Type B pancreatic cell (in vitro differentiated cells): ENCODE measurements at regions not wholly inside any gene's neighbourhood (a gene's known extent, or its start where the extent isn't known, plus 50 kb on each side); places are given as distances from the start of the nearest gene placed in this dataset.
"Not testable (repeated sequence)": the region's sequence is repeated elsewhere in the genome, so short reads cannot be mapped to it uniquely, and the experiment has no call there.

Experiments
- DNase-seq: peaks from one replicate; pipeline ENCODE4 v3.0.0; 2021; ENCODE audit warnings: mixed read lengths; ENCODE audit not compliant: unreplicated experiment; ENCODE audit errors: extremely low spot score
- H3K27ac Mint-ChIP-seq: 2 replicates; pipeline ENCODE4 v1.8.0; 2021; ENCODE audit warnings: mild to moderate bottlenecking, mixed read lengths
- H3K27me3 Mint-ChIP-seq: 2 replicates; pipeline ENCODE4 v1.8.0; 2021; ENCODE audit warnings: mixed read lengths
- H3K36me3 Mint-ChIP-seq: 2 replicates; pipeline ENCODE4 v1.8.0; 2021; ENCODE audit warnings: mixed read lengths
- H3K4me1 Mint-ChIP-seq: one replicate; pipeline ENCODE4 v1.8.0; 2021; ENCODE audit warnings: mixed read lengths; ENCODE audit not compliant: unreplicated experiment
- H3K4me3 Mint-ChIP-seq: 2 replicates; pipeline ENCODE4 v1.8.0; 2021; ENCODE audit warnings: mild to moderate bottlenecking, mixed read lengths
- H3K9me3 Mint-ChIP-seq: 2 replicates; pipeline ENCODE4 v1.8.0; 2021; ENCODE audit warnings: mixed read lengths
- TF ChIP-seq, protein P1 (sequence below): fragments of 200-600 bp; sonication (generic); conservative IDR thresholded peaks from 2 replicates; pipeline ENCODE4 v1.5.0; 2021; ENCODE audit warnings: antibody characterized with exemption, mild to moderate bottlenecking

DNA sequence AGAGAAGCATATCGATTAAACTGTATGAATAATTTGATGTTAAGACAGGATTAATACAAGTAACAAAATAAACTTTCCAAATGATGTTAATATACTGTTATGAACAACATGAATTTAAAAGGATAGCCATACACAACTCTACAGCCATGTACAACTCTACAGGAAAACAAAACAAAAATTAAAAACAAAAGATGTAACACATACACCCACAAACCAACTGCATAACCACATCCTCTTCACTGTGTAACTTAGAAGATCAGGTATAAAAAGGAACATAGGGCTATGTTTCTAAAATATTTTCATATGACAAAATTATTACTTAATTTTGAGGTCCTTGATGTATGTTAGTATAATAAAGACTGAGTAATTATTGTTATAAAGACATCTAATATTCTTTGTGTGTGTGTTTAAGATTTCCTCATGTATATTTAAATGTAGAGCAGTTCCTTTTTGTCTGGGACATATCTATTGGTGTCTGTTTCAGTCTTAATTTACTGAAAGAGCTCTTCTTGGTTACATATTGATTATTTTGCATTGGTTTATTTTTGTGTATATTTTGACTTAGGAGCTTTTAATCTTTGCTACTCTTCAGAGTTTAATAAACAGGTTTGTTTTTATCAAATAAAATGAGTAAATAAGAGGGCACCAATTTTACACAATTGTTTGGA lies 966.8 kb upstream of the CTNND2 start:
- no peak overlapping the region for H3K27ac Mint-ChIP-seq
- H3K36me3 Mint-ChIP-seq = no peaks in the 10 kb centered on the region
- TF ChIP-seq, protein P1, sequence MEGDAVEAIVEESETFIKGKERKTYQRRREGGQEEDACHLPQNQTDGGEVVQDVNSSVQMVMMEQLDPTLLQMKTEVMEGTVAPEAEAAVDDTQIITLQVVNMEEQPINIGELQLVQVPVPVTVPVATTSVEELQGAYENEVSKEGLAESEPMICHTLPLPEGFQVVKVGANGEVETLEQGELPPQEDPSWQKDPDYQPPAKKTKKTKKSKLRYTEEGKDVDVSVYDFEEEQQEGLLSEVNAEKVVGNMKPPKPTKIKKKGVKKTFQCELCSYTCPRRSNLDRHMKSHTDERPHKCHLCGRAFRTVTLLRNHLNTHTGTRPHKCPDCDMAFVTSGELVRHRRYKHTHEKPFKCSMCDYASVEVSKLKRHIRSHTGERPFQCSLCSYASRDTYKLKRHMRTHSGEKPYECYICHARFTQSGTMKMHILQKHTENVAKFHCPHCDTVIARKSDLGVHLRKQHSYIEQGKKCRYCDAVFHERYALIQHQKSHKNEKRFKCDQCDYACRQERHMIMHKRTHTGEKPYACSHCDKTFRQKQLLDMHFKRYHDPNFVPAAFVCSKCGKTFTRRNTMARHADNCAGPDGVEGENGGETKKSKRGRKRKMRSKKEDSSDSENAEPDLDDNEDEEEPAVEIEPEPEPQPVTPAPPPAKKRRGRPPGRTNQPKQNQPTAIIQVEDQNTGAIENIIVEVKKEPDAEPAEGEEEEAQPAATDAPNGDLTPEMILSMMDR = no peak
- H3K27me3 Mint-ChIP-seq = no peaks in the 10 kb centered on the region
- peaks cover 7% of the 10 kb centered on the region for H3K9me3 Mint-ChIP-seq
- DNase-seq = no peak
- H3K4me1 Mint-ChIP-seq = no peaks in the 10 kb centered on the region
- H3K4me3 Mint-ChIP-seq = no peak overlapping the region

GRCh38 chr5:12865529-12865928 lies 961.3 kb upstream of the CTNND2 start:
- Mint-ChIP-seq H3K36me3 (no peaks in the 10 kb centered on the region), H3K27me3 (peaks cover 4% of the 10 kb centered on the region), H3K27ac (no peak overlapping the region), H3K4me1 (no peaks in the 10 kb centered on the region), H3K4me3 (no peak overlapping the region), H3K9me3 (no peaks in the 10 kb centered on the region)
- DNase-seq = no peak
- TF ChIP-seq, protein P1 = no peak

DNA sequence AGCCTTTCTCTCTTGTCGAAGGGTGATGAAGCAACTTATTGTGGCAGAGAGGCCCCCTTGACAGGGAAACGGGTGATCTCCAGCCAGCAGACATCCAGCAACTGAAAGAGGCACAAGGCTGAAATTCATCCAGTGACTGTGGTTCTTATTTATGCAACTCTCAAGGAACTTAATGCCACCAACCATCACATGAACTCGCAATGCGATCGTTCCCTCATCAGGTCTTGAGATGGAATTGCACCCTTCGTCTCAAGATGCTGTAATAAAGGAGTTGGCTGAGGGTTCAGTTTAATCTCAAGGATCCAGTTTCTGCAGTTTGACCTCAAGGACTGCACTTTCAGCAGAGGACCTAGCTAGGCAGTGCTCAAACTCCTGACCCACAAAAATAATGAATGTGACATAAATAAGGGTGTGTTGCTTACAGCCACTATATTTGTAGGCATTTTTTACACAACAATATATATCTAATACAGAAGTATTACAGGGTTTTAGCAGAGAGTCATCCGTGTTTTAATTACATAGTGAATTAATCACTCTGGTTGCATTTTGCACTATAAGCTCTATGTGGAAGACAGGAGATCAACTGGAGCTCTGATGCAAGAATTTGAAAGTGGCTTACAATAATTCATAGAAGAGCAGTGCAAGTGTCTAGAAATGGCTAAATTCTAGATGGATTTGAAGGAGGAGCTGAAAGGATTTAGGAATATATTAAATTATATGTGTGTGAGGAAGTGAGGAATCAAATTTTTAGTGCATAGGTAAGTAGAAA lies 957.8 kb upstream of the CTNND2 start:
- Mint-ChIP-seq H3K4me3 (no peak overlapping the region), H3K36me3 (no peaks in the 10 kb centered on the region), H3K27me3 (peaks cover 4% of the 10 kb centered on the region), H3K9me3 (no peaks in the 10 kb centered on the region), H3K4me1 (no peaks in the 10 kb centered on the region), H3K27ac (no peak overlapping the region)
- TF ChIP-seq, protein P1 = no peak
- no peak for DNase-seq

DNA sequence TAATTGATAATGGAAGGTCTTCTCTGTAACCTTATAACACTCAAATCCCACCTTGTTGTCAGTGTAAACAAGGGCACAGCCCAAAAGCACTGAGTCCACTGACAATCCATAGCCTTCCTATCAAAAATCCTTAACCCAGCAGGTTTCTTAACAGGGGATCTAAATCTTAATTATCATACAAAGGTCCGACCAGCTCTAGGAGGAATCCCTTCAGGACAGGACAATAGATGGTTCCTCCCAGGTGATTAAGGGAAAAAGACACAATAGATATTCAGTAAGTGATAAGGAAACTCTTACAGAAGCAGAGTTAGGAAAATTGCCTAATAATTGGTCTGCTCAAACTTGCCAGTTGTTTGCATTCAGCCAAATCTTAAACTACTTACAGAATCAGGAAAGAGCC lies 951.9 kb upstream of the CTNND2 start:
- not testable (repeated sequence) for H3K4me3 Mint-ChIP-seq, H3K27ac Mint-ChIP-seq, H3K9me3 Mint-ChIP-seq, H3K4me1 Mint-ChIP-seq, H3K27me3 Mint-ChIP-seq, H3K36me3 Mint-ChIP-seq, DNase-seq

GRCh38 chr5:12854386-12854785 lies 950.1 kb upstream of the CTNND2 start:
- no peak overlapping the region for H3K4me3 Mint-ChIP-seq
- H3K4me1 Mint-ChIP-seq = no peaks in the 10 kb centered on the region
- no peaks in the 10 kb centered on the region for H3K9me3 Mint-ChIP-seq
- DNase-seq = no peak
- TF ChIP-seq, protein P1 = no peak
- H3K36me3 Mint-ChIP-seq = no peaks in the 10 kb centered on the region
- H3K27me3 Mint-ChIP-seq = peaks cover 9% of the 10 kb centered on the region
- no peak overlapping the region for H3K27ac Mint-ChIP-seq

DNA sequence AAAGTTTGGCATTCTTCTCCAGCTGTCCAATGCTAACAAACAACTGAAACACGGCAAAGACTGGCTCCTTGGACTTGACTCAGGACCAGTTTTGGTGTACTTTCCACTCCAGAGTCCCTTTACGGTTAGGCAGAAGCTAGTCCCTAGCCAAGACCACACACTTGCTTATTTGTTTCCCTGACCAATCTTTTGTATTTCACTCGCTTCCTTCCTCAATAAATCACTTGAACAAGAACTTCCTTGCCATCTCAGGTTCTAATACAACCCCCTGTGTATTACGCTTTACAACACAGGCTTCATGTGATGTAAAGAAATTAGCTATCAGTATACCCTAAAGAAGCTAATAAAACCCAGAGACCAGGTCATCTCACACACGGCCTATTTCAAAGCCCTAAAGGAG lies 947.5 kb upstream of the CTNND2 start:
- peaks cover 9% of the 10 kb centered on the region for H3K27me3 Mint-ChIP-seq
- no peak overlapping the region for H3K27ac Mint-ChIP-seq
- no peak overlapping the region for H3K4me3 Mint-ChIP-seq
- DNase-seq = no peak
- TF ChIP-seq, protein P1 = no peak
- H3K36me3 Mint-ChIP-seq = no peaks in the 10 kb centered on the region
- no peaks in the 10 kb centered on the region for H3K9me3 Mint-ChIP-seq
- H3K4me1 Mint-ChIP-seq = no peaks in the 10 kb centered on the region
